Activated B cell treated with CpG ODN at 0.5 μM for 24 hours (primary cell): ENCODE measurements at regions not wholly inside any gene's neighbourhood (a gene's known extent, or its start where the extent isn't known, plus 50 kb on each side); places are given as distances from the start of the nearest gene placed in this dataset.
A peak's percentile ranks its signal among the peaks of the same experiment; 100 is the strongest.

ENCODE experiments used
- ATAC-seq: fragments of 200-7000 bp; cut with Tn5 transposase; one replicate; pipeline ENCODE4 v1.10.0; 2021; ENCODE audit warnings: low read depth, mild to moderate bottlenecking, moderate library complexity
- CTCF ChIA-PET: fragments of 350-600 bp; sonication (Branson Sonifier 250); formaldehyde crosslinking; loops from one replicate; lab custom pipeline; 2021; ENCODE audit warnings: antibody characterized with exemption; lab: Charles Lee
- POLR2A ChIA-PET: fragments of 350-600 bp; sonication (Branson Sonifier 250); formaldehyde crosslinking; loops from one replicate; lab custom pipeline; 2021; ENCODE audit warnings: antibody characterized with exemption; lab: Charles Lee
- DNase-seq: peaks from one replicate; pipeline ENCODE4 v3.0.0; 2022
- H3K27ac Mint-ChIP-seq: one replicate; pipeline ENCODE4 v1.8.0; 2020; ENCODE audit warnings: mixed read lengths
- H3K27me3 Mint-ChIP-seq: one replicate; pipeline ENCODE4 v1.8.0; 2021; ENCODE audit warnings: mixed read lengths
- H3K36me3 Mint-ChIP-seq: one replicate; pipeline ENCODE4 v1.8.0; 2021; ENCODE audit warnings: low read depth, mixed read lengths
- H3K4me1 Mint-ChIP-seq: one replicate; pipeline ENCODE4 v1.8.0; 2021; ENCODE audit warnings: mixed read lengths
- H3K4me3 Mint-ChIP-seq: one replicate; pipeline ENCODE4 v1.8.0; 2020; ENCODE audit warnings: mild to moderate bottlenecking, mixed read lengths
- H3K9me3 Mint-ChIP-seq: one replicate; pipeline ENCODE4 v1.8.0; 2020; ENCODE audit warnings: mixed read lengths
- CTCF ChIP-seq: fragments of 200-600 bp; IDR thresholded peaks from one replicate; pipeline ENCODE4 v1.8.0; 2022; ENCODE audit warnings: antibody characterized with exemption, mild to moderate bottlenecking
- intact Hi-C: fragments of 100-400 bp; cut with micrococcal nuclease; formaldehyde crosslinking; loops from one replicate; pipeline ENCODE4 v1.15.1; 2024

- intact Hi-C loops, result no loop called here
- H3K27ac Mint-ChIP-seq, result no peak overlapping the region
- CTCF ChIA-PET, result no interaction called here
- no peaks in the 10 kb centered on the region for H3K36me3 Mint-ChIP-seq
- H3K27me3 Mint-ChIP-seq, result no peaks in the 10 kb centered on the region
- POLR2A ChIA-PET, result no interaction called here
- DNase-seq (no peak), ATAC-seq (no peak)
- no peak overlapping the region for H3K4me3 Mint-ChIP-seq
- no peak for TF ChIP-seq CTCF
- no peaks in the 10 kb centered on the region for H3K4me1 Mint-ChIP-seq
- H3K9me3 Mint-ChIP-seq, result peaks cover 22% of the 10 kb centered on the region
Observed at GRCh38 chr17:54046570-54046969, 223.8 kb downstream of the KIF2B start.

GRCh38 chr17:54063639-54064038, 240.9 kb downstream of the KIF2B start:
- CTCF ChIA-PET, result no interaction called here
- no peak for TF ChIP-seq CTCF
- ATAC-seq (no peak), DNase-seq (no peak)
- intact Hi-C loops, result no loop called here
- Mint-ChIP-seq H3K9me3 (peaks cover 2% of the 10 kb centered on the region), H3K27me3 (no peaks in the 10 kb centered on the region), H3K27ac (no peak overlapping the region), H3K36me3 (no peaks in the 10 kb centered on the region), H3K4me1 (no peaks in the 10 kb centered on the region), H3K4me3 (no peak overlapping the region)
- POLR2A ChIA-PET, result no interaction called here

GRCh38 chr17:54085020-54085419, 262.3 kb downstream of the KIF2B start:
- H3K4me3 Mint-ChIP-seq, result no peak overlapping the region
- H3K4me1 Mint-ChIP-seq, result no peaks in the 10 kb centered on the region
- intact Hi-C loops, result no loop called here
- no peak for DNase-seq
- TF ChIP-seq CTCF, result no peak
- ChIA-PET CTCF (no interaction called here), POLR2A (no interaction called here)
- H3K27ac Mint-ChIP-seq, result no peak overlapping the region
- H3K36me3 Mint-ChIP-seq, result no peaks in the 10 kb centered on the region
- no peak for ATAC-seq
- H3K27me3 Mint-ChIP-seq, result no peaks in the 10 kb centered on the region
- H3K9me3 Mint-ChIP-seq, result peaks cover 27% of the 10 kb centered on the region

GRCh38 chr17:54085934-54086333, 263.2 kb downstream of the KIF2B start:
- no peaks in the 10 kb centered on the region for H3K27me3 Mint-ChIP-seq
- POLR2A ChIA-PET, result no interaction called here
- intact Hi-C loops, result no loop called here
- no peaks in the 10 kb centered on the region for H3K4me1 Mint-ChIP-seq
- no peak for TF ChIP-seq CTCF
- no peaks in the 10 kb centered on the region for H3K36me3 Mint-ChIP-seq
- H3K4me3 Mint-ChIP-seq, result no peak overlapping the region
- no peak overlapping the region for H3K27ac Mint-ChIP-seq
- CTCF ChIA-PET, result no interaction called here
- ATAC-seq (no peak), DNase-seq (peak; percentile 4)
- peaks cover 27% of the 10 kb centered on the region for H3K9me3 Mint-ChIP-seq

- Mint-ChIP-seq H3K36me3 (no peaks in the 10 kb centered on the region), H3K4me1 (no peaks in the 10 kb centered on the region), H3K27ac (no peak overlapping the region), H3K4me3 (no peak overlapping the region), H3K27me3 (no peaks in the 10 kb centered on the region), H3K9me3 (peaks cover 7% of the 10 kb centered on the region)
- ChIA-PET POLR2A (no interaction called here), CTCF (no interaction called here)
- DNase-seq (no peak), ATAC-seq (no peak)
- no peak for TF ChIP-seq CTCF
- intact Hi-C loops, result no loop called here
Observed at GRCh38 chr17:54096216-54096615, 273.5 kb downstream of the KIF2B start.
